ENCODE measurements at regions not wholly inside any gene's neighbourhood (a gene's known extent, or its start where the extent isn't known, plus 50 kb on each side); places are given as distances from the start of the nearest gene placed in this dataset.
A peak's percentile ranks its signal among the peaks of the same experiment; 100 is the strongest.

GRCh38 chr18:50506362-50506761, 53.5 kb upstream of the MAPK4 start:
- no peak for TF ChIP-seq POLR2AphosphoS5 (IDR thresholded peaks at IDR 0.05; ENCODE audit: insufficient read depth in 1 of 2, low read depth in 1 of 2)
- no peak for TF ChIP-seq CTCF (IDR thresholded peaks at IDR 0.05)
- TF ChIP-seq POLR2A (IDR thresholded peaks at IDR 0.05) = no peak
- no peaks in the 10 kb centered on the region for H3K27me3 ChIP-seq
- DNase-seq (ENCODE audit: extremely low spot score in 2 of 2) = no peak
- H3K9me3 ChIP-seq = no peaks in the 10 kb centered on the region
- no peak overlapping the region for H3K4me3 ChIP-seq
- H3K36me3 ChIP-seq = no peaks in the 10 kb centered on the region
- no peaks in the 10 kb centered on the region for H3K4me1 ChIP-seq
- intact Hi-C loops (cut with DNase I) = no loop called here
- no peak overlapping the region for H3K27ac ChIP-seq

DNA sequence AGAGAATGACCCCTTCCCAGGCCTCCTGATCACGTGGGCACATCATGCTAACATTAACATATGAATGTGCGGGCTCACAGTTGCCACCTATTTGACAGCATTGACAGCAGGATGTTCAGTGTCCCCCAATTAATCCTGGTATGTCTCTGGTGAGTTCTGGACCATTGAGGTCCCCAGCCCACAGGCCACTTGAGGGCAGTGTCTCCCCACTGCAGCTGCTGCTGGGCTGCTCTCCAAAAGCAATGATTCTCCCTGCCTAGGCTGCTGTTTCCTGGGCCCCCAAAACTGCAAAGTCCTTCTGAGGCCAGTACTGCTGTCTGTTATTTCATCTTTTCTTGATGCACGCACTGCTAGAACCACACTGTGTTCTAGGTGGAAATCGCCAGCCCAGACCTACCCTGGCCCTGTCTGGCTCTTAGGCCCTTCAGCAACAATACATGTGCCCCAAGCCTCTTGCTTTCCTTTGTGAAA, 52.7 kb upstream of the MAPK4 start:
- Histone ChIP-seq H3K4me1 (no peaks in the 10 kb centered on the region), H3K36me3 (no peaks in the 10 kb centered on the region), H3K27ac (no peak overlapping the region), H3K27me3 (no peaks in the 10 kb centered on the region), H3K4me3 (no peak overlapping the region), H3K9me3 (no peaks in the 10 kb centered on the region)
- DNase-seq (ENCODE audit: extremely low spot score in 2 of 2) = no peak
- intact Hi-C loops (cut with DNase I) = no loop called here
- TF ChIP-seq CTCF (IDR thresholded peaks at IDR 0.05) (peak in 1 of 3 experiments; percentile 23), POLR2A (IDR thresholded peaks at IDR 0.05) (no peak)

DNA sequence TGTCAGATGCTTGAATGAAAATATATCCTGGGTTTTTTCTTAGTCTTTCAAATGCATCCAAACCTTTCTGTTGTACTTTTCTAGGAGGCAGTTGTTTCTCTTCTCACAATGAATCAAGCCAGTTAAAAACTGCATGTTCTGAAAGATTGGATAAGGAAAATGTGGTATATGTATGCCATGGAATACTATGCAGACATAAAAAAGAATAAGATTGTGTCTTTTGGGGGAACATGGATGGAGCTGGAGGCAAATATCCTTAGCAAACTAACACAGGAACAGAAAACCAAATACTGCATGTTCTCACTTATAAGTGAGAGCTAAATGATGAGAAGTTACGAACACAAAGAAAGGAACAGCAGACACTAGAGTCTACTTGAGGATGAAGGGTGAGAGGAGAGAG, 51.7 kb upstream of the MAPK4 start:
- Histone ChIP-seq H3K27me3 (no peaks in the 10 kb centered on the region), H3K4me3 (no peak overlapping the region), H3K27ac (no peak overlapping the region), H3K9me3 (no peaks in the 10 kb centered on the region), H3K36me3 (no peaks in the 10 kb centered on the region), H3K4me1 (no peaks in the 10 kb centered on the region)
- no peak for TF ChIP-seq POLR2AphosphoS5 (IDR thresholded peaks at IDR 0.05; ENCODE audit: insufficient read depth in 1 of 2, low read depth in 1 of 2)
- TF ChIP-seq POLR2A (IDR thresholded peaks at IDR 0.05) = no peak
- no peak for TF ChIP-seq CTCF (IDR thresholded peaks at IDR 0.05)
- intact Hi-C loops (cut with DNase I) = no loop called here
- DNase-seq (ENCODE audit: extremely low spot score in 2 of 2) = no peak

DNA sequence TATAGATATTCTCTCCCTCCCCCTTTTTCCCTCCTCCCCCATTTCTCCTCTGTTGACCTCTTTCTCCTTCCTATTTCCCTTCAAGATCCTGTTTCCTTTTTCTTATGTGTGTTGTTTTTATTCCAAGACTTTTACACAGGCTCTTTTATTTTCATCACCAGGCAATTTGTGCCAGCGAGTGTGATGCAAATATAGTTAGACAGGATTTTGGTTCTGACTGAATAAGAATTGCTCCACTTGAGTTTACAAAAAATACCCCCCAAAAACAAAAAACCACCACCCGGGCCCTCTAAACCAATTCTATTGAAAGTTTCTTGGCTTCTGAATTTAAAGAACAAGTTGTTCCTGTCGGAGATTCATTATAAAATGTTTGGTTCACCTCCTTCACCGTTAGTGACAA, 50.9 kb upstream of the MAPK4 start:
- H3K27me3 ChIP-seq = no peaks in the 10 kb centered on the region
- no peak overlapping the region for H3K27ac ChIP-seq
- no peak overlapping the region for H3K4me3 ChIP-seq
- H3K9me3 ChIP-seq = no peaks in the 10 kb centered on the region
- H3K36me3 ChIP-seq = no peaks in the 10 kb centered on the region
- H3K4me1 ChIP-seq = no peaks in the 10 kb centered on the region
- intact Hi-C loops (cut with DNase I) = no loop called here
- no peak for DNase-seq (ENCODE audit: extremely low spot score in 2 of 2)
- TF ChIP-seq POLR2A (IDR thresholded peaks at IDR 0.05) (no peak), CTCF (IDR thresholded peaks at IDR 0.05) (no peak), POLR2AphosphoS5 (IDR thresholded peaks at IDR 0.05; ENCODE audit: insufficient read depth in 1 of 2, low read depth in 1 of 2) (no peak)

Measured in vagina (tissue), 2 donors.